Tibial nerve (tissue), 4 donors: ENCODE measurements at regions not wholly inside any gene's neighbourhood (a gene's known extent, or its start where the extent isn't known, plus 50 kb on each side); places are given as distances from the start of the nearest gene placed in this dataset.

Experiments
- DNase-seq, 2 donors: peaks; one replicate each; pipeline ENCODE4 v3.0.0-alpha.2; 2019; ENCODE audit warnings: low spot score in 2 of 2
- H3K27ac ChIP-seq, 4 donors: fragments of 200-600 bp; sonication (generic) in 3 of 4; one replicate each; pipeline ENCODE4 v1.5.1; 2017 to 2019; ENCODE audit warnings: mild to moderate bottlenecking in 1 of 4
- H3K27me3 ChIP-seq, 2 donors: fragments of 200-600 bp; sonication (generic) in 1 of 2; one replicate each; pipeline versions ENCODE4 v1.5.1 to v1.6.0; 2017 to 2019
- H3K36me3 ChIP-seq, 3 donors: fragments of 200-600 bp; sonication (generic); one replicate each; pipeline ENCODE4 v1.5.1; 2018 to 2019
- H3K4me1 ChIP-seq, 4 donors: fragments of 200-600 bp; sonication (generic) in 3 of 4; one replicate each; pipeline ENCODE4 v1.5.1; 2017 to 2019
- H3K4me3 ChIP-seq, 4 donors: fragments of 200-600 bp; sonication (generic) in 3 of 4; one replicate each; pipeline ENCODE4 v1.5.1; 2017 to 2019; ENCODE audit warnings: mild to moderate bottlenecking in 1 of 4, moderate library complexity in 1 of 4
- H3K9me3 ChIP-seq, 4 donors: fragments of 200-600 bp; sonication (generic) in 3 of 4; one replicate each; pipeline ENCODE4 v1.5.1; 2017 to 2019
- EP300 ChIP-seq, 2 donors: sonication (generic); formaldehyde crosslinking; IDR thresholded peaks; one replicate each; pipeline ENCODE4 v1.6.1; 2017; ENCODE audit warnings: antibody characterized with exemption in 2 of 2, mild to moderate bottlenecking in 1 of 2
- POLR2A ChIP-seq, 2 donors: fragments of 450-650 bp; IDR thresholded peaks; one replicate each; pipeline ENCODE4 v1.6.1; 2017; ENCODE audit warnings: antibody characterized with exemption in 2 of 2, mild to moderate bottlenecking in 2 of 2, moderate library complexity in 2 of 2
- WGBS, 2 donors: methylation state at CpG; one replicate each; pipeline ENCODE4 v1.1.5; 2018; 5-methylcytosine and 5-hydroxymethylcytosine counted together
- TF ChIP-seq, protein P1 (sequence below), 5 experiments: fragments of 200-600 bp in 3 of 5; fragments of 450-650 bp in 2 of 5; sonication (generic) in 3 of 5; IDR thresholded peaks; one replicate each; pipeline ENCODE4 v1.5.1; 2016 to 2019; ENCODE audit warnings: antibody characterized with exemption in 5 of 5, mild to moderate bottlenecking in 3 of 5, moderate library complexity in 2 of 5

DNA sequence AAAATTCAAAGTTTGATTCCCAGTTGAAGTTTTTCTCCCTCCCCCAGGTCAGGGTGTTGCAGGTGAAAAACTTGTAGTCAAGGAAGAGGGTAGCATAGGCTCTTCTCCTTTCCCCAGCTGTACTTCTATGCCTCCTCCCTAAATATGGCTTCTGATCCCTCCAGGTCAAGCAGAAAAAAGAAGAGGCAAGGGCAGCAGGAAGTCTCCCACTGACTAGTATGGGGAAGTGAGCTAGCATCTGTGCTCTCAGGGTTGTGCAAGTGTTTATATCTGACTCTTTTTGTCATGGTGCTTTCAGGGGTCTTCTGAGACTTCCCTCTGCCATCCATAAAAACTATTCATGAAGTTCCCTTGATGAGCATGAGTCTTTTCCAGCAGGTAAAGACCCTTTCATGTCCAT is 76.0 kb downstream of the ATPSCKMT start:
- H3K9me3 ChIP-seq: no peaks in the 10 kb centered on the region
- TF ChIP-seq, protein P1, sequence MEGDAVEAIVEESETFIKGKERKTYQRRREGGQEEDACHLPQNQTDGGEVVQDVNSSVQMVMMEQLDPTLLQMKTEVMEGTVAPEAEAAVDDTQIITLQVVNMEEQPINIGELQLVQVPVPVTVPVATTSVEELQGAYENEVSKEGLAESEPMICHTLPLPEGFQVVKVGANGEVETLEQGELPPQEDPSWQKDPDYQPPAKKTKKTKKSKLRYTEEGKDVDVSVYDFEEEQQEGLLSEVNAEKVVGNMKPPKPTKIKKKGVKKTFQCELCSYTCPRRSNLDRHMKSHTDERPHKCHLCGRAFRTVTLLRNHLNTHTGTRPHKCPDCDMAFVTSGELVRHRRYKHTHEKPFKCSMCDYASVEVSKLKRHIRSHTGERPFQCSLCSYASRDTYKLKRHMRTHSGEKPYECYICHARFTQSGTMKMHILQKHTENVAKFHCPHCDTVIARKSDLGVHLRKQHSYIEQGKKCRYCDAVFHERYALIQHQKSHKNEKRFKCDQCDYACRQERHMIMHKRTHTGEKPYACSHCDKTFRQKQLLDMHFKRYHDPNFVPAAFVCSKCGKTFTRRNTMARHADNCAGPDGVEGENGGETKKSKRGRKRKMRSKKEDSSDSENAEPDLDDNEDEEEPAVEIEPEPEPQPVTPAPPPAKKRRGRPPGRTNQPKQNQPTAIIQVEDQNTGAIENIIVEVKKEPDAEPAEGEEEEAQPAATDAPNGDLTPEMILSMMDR (IDR thresholded peaks at IDR 0.05): no peak
- TF ChIP-seq POLR2A (IDR thresholded peaks at IDR 0.05) (no peak), EP300 (IDR thresholded peaks at IDR 0.05) (no peak)
- DNase-seq: no peak

GRCh38 chr5:10172247-10172646 is 77.4 kb downstream of the ATPSCKMT start:
- DNase-seq: no peak
- 54 to 76% methylated on average over 1 of the region's 1 CpG for WGBS, 2 donors
- H3K36me3 ChIP-seq: no peaks in the 10 kb centered on the region

More for the DNA sequence above, 76.0 kb downstream of the ATPSCKMT start:
- H3K27me3 ChIP-seq: no peaks in the 10 kb centered on the region
- H3K27ac ChIP-seq: no peak overlapping the region
- H3K4me1 ChIP-seq: no peaks in the 10 kb centered on the region
- H3K36me3 ChIP-seq: no peaks in the 10 kb centered on the region
- H3K4me3 ChIP-seq: no peak overlapping the region

DNA sequence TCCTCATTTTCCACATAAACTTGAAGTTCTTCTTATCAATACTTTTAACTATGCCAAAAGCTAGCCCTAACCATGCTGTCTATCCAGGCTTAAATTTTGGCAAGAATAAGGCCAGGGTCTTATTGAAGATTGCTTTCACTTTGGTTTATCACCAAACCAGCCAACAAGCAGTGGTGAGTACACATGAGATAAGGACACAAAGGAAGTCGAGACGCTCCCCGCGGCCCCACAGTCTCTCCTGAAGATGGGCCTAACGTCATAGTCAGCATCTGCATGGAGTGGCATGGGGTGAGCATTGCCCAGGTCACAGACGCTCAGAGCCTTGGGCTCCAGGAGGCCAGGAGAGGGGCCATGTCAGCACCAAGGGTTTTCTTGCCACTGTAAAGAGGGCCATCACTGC is 80.3 kb downstream of the ATPSCKMT start:
- Histone ChIP-seq H3K36me3 (no peaks in the 10 kb centered on the region), H3K4me1 (no peaks in the 10 kb centered on the region), H3K27ac (no peak overlapping the region), H3K4me3 (no peak overlapping the region), H3K9me3 (peaks cover 0 to 27% (median 4%) of the 10 kb centered on the region in 4 donors), H3K27me3 (no peaks in the 10 kb centered on the region)
- DNase-seq: no peak
- 87 to 94% methylated on average over 6 of the region's 6 CpGs for WGBS, 2 donors
- TF ChIP-seq, protein P1 (IDR thresholded peaks at IDR 0.05): no peak
- TF ChIP-seq EP300 (IDR thresholded peaks at IDR 0.05): no peak
- TF ChIP-seq POLR2A (IDR thresholded peaks at IDR 0.05): no peak

More at GRCh38 chr5:10172247-10172646, 77.4 kb downstream of the ATPSCKMT start:
- Histone ChIP-seq H3K4me3 (no peak overlapping the region), H3K9me3 (no peaks in the 10 kb centered on the region), H3K4me1 (no peaks in the 10 kb centered on the region), H3K27me3 (no peaks in the 10 kb centered on the region), H3K27ac (no peak overlapping the region)
- TF ChIP-seq, protein P1 (IDR thresholded peaks at IDR 0.05): no peak
- TF ChIP-seq POLR2A (IDR thresholded peaks at IDR 0.05) (no peak), EP300 (IDR thresholded peaks at IDR 0.05) (no peak)

- no peaks in the 10 kb centered on the region for H3K4me1 ChIP-seq
- DNase-seq: no peak
- no peak for TF ChIP-seq POLR2A (IDR thresholded peaks at IDR 0.05)
- TF ChIP-seq, protein P1 (IDR thresholded peaks at IDR 0.05): no peak
- TF ChIP-seq EP300 (IDR thresholded peaks at IDR 0.05): no peak
- no peaks in the 10 kb centered on the region for H3K36me3 ChIP-seq
- H3K27ac ChIP-seq: no peak overlapping the region
- WGBS, 2 donors: 86 to 89% methylated on average over 8 of the region's 8 CpGs
- H3K4me3 ChIP-seq: no peak overlapping the region
- peaks cover 0 to 33% (median 4%) of the 10 kb centered on the region in 4 donors for H3K9me3 ChIP-seq
- H3K27me3 ChIP-seq: no peaks in the 10 kb centered on the region
Observed at GRCh38 chr5:10168254-10168653, 81.4 kb downstream of the ATPSCKMT start.

DNA sequence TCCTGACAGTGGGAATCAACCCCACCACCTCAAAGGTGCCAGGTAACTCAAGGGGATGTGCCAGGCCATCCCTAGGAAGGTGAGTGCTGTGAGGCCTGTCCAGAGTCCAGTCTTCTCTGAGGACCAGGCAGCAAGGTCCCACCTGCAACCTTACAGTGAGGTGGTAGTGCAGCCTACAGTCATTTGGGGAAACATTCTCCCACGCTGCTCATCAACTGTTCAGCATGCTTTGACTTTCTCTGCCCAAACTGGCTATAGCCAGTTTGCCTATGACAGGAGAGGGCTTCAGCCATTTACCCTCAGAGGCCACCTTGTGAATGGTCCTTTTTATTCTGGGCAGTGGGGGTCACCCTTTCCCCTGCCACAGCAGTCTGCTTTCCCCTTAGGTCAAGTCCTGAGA is 81.9 kb downstream of the ATPSCKMT start:
- H3K4me3 ChIP-seq: no peak overlapping the region
- TF ChIP-seq, protein P1 (IDR thresholded peaks at IDR 0.05): no peak
- TF ChIP-seq EP300 (IDR thresholded peaks at IDR 0.05): no peak
- TF ChIP-seq POLR2A (IDR thresholded peaks at IDR 0.05): no peak
- 30 to 58% methylated on average over 1 of the region's 1 CpG for WGBS, 2 donors

More for the DNA sequence above, 81.9 kb downstream of the ATPSCKMT start:
- Histone ChIP-seq H3K27ac (no peak overlapping the region), H3K9me3 (peaks cover 0 to 37% (median 4%) of the 10 kb centered on the region in 4 donors), H3K4me1 (no peaks in the 10 kb centered on the region), H3K27me3 (no peaks in the 10 kb centered on the region), H3K36me3 (no peaks in the 10 kb centered on the region)
- DNase-seq: no peak
